Colonic mucosa (tissue), 4 donors: ENCODE measurements at regions not wholly inside any gene's neighbourhood (a gene's known extent, or its start where the extent isn't known, plus 50 kb on each side); places are given as distances from the start of the nearest gene placed in this dataset.

Source experiments
- DNase-seq: peaks from one replicate; pipeline ENCODE4 v3.0.0-alpha.2; 2020
- H3K27ac ChIP-seq: fragments of 200-600 bp; one replicate; pipeline ENCODE4 v1.8.0; 2021
- H3K27me3 ChIP-seq: fragments of 200-600 bp; one replicate; pipeline ENCODE4 v1.8.0; 2021
- H3K36me3 ChIP-seq: fragments of 200-600 bp; one replicate; pipeline ENCODE4 v1.8.0; 2021
- H3K4me1 ChIP-seq: fragments of 200-600 bp; one replicate; pipeline ENCODE4 v1.8.0; 2021; ENCODE audit warnings: mild to moderate bottlenecking
- H3K4me3 ChIP-seq: fragments of 200-600 bp; one replicate; pipeline ENCODE4 v1.8.0; 2021
- H3K9ac ChIP-seq, 2 donors: one replicate each; pipeline ENCODE4 v1.7.0; 2013; ENCODE audit warnings: control low read depth in 2 of 2, low read depth in 2 of 2, low read length in 2 of 2
- H3K9me3 ChIP-seq: fragments of 200-600 bp; one replicate; pipeline ENCODE4 v1.8.0; 2021
- intact Hi-C: fragments of 100-400 bp; cut with DNase I; formaldehyde crosslinking; loops from one replicate; pipeline ENCODE4 v1.14.1; 2022
- TF ChIP-seq, protein P1 (sequence below): fragments of 200-600 bp; IDR thresholded peaks from one replicate; pipeline ENCODE4 v1.8.0; 2022; ENCODE audit warnings: antibody characterized with exemption, mild to moderate bottlenecking
- donor health status: healthy.
- donor health status: DM: no; HTN: no; CAD: no.
- donor health status: DM: no; HTN: no; CAD: no.

DNA sequence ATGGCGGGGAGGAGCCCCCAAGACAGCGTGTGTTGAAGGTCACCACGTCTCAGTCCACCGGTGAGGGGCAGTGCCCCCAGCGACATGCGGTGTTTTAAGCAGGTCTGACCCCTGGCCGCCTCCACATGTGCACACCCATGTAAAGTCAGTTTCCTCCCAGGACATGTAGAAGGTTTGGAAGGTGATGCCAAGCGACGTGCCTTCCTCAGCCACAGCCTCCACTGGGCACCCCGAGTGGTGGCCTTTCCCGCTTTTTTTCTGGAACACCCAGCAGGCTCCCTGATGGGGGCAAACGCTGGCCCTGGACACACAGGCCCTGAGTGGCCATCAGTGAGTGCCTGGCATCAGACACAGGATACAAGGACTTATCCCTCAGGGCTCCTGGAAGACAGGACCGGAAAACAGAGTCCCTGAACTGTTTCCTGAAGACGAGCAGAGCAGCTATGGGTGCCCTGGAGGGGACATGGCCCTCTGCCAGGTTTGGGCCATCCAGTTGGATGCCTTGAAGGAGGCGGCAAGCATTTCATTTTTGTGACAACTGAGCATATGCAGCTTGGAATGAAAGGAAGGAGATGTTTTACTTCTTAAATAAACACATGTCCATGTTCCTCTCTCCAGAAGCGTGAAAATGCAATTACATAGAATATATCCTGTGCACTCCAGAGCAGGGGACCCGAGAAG is 275.8 kb upstream of the IRX2 start:
- Histone ChIP-seq H3K9me3 (no peaks in the 10 kb centered on the region), H3K27me3 (no peaks in the 10 kb centered on the region), H3K36me3 (no peaks in the 10 kb centered on the region), H3K27ac (no peak overlapping the region), H3K4me1 (no peaks in the 10 kb centered on the region), H3K4me3 (no peak overlapping the region), H3K9ac (no peak overlapping the region)
- intact Hi-C loops, result no loop called here
- DNase-seq, result no peak
- TF ChIP-seq, protein P1, sequence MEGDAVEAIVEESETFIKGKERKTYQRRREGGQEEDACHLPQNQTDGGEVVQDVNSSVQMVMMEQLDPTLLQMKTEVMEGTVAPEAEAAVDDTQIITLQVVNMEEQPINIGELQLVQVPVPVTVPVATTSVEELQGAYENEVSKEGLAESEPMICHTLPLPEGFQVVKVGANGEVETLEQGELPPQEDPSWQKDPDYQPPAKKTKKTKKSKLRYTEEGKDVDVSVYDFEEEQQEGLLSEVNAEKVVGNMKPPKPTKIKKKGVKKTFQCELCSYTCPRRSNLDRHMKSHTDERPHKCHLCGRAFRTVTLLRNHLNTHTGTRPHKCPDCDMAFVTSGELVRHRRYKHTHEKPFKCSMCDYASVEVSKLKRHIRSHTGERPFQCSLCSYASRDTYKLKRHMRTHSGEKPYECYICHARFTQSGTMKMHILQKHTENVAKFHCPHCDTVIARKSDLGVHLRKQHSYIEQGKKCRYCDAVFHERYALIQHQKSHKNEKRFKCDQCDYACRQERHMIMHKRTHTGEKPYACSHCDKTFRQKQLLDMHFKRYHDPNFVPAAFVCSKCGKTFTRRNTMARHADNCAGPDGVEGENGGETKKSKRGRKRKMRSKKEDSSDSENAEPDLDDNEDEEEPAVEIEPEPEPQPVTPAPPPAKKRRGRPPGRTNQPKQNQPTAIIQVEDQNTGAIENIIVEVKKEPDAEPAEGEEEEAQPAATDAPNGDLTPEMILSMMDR, result no peak

DNA sequence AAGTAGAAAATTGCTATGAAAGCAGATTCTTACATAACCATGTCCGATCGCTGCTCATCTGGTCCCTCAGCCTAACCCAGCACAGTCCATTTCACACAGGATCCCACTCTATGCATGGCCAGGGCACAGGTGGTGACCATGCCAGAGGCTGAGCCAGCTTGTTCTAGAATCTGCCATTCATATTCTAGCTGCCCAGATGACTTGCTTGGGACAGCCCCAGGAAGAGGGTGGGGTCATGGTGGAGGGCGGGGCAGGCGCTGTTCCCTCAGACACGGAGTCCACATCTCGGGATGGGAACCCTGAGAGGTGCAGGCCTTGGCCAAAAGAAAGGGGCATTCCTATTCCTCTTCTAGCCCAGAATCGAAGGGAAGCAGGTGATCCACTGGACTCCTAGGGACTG is 275.2 kb upstream of the IRX2 start:
- no peaks in the 10 kb centered on the region for H3K27me3 ChIP-seq
- H3K9ac ChIP-seq, result no peak overlapping the region
- H3K4me1 ChIP-seq, result no peaks in the 10 kb centered on the region
- intact Hi-C loops, result no loop called here
- DNase-seq, result no peak
- no peak overlapping the region for H3K4me3 ChIP-seq
- H3K9me3 ChIP-seq, result no peaks in the 10 kb centered on the region
- H3K27ac ChIP-seq, result no peak overlapping the region
- no peaks in the 10 kb centered on the region for H3K36me3 ChIP-seq
- TF ChIP-seq, protein P1, result no peak

- no peak overlapping the region for H3K9ac ChIP-seq
- no peaks in the 10 kb centered on the region for H3K9me3 ChIP-seq
- TF ChIP-seq, protein P1, result no peak
- no peak overlapping the region for H3K27ac ChIP-seq
- no peak overlapping the region for H3K4me3 ChIP-seq
- no peaks in the 10 kb centered on the region for H3K4me1 ChIP-seq
- intact Hi-C loops, result no loop called here
- H3K36me3 ChIP-seq, result no peaks in the 10 kb centered on the region
- no peaks in the 10 kb centered on the region for H3K27me3 ChIP-seq
- no peak for DNase-seq
Measured at GRCh38 chr5:3026099-3026498, 274.6 kb upstream of the IRX2 start.

GRCh38 chr5:3025392-3025791 is 273.9 kb upstream of the IRX2 start:
- Histone ChIP-seq H3K9ac (no peak overlapping the region), H3K9me3 (no peaks in the 10 kb centered on the region), H3K27ac (no peak overlapping the region), H3K4me3 (no peak overlapping the region), H3K36me3 (no peaks in the 10 kb centered on the region), H3K4me1 (no peaks in the 10 kb centered on the region), H3K27me3 (no peaks in the 10 kb centered on the region)
- intact Hi-C loops, result no loop called here
- DNase-seq, result no peak
- TF ChIP-seq, protein P1, result no peak

DNA sequence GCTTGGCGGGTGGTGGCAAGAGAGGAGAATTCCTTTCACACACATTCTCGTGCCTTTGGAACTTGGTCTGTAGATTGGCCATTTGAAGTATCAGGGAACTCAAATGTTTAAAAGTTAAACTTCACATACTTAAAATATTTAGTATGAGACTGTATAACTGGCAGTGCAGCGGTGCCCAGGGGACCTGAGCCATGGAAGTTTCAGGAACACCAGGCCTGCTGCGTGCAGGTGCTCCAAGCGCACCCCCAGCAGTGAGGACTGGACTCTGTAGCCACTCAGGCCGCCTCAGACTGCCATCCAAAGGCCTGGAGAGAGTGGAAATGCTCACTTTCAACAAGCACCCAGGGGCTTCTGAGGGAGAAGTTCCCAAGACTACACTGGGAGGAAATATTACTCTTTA is 273.5 kb upstream of the IRX2 start:
- DNase-seq, result no peak
- TF ChIP-seq, protein P1, result no peak
- intact Hi-C loops, result no loop called here

More for the DNA sequence above, 273.5 kb upstream of the IRX2 start:
- Histone ChIP-seq H3K9me3 (no peaks in the 10 kb centered on the region), H3K4me3 (no peak overlapping the region), H3K4me1 (no peaks in the 10 kb centered on the region), H3K9ac (no peak overlapping the region), H3K27ac (no peak overlapping the region), H3K36me3 (no peaks in the 10 kb centered on the region), H3K27me3 (no peaks in the 10 kb centered on the region)
